ENCODE measurements at regions not wholly inside any gene's neighbourhood (a gene's known extent, or its start where the extent isn't known, plus 50 kb on each side); places are given as distances from the start of the nearest gene placed in this dataset.

GRCh38 chrX:74171465-74171864, 132.5 kb upstream of the ZCCHC13 start:
- H3K4me3 ChIP-seq (replicated peaks; ENCODE audit: low read depth, low read length): no peak overlapping the region
- DNase-seq (ENCODE audit: extremely low read depth, low read depth): no peak
- no peak for TF ChIP-seq CTCF (IDR thresholded peaks at IDR 0.05; ENCODE audit: low read depth, low read length, missing control alignments)

- DNase-seq (ENCODE audit: extremely low read depth, low read depth): no peak
- no peak for TF ChIP-seq CTCF (IDR thresholded peaks at IDR 0.05; ENCODE audit: low read depth, low read length, missing control alignments)
- H3K4me3 ChIP-seq (replicated peaks; ENCODE audit: low read depth, low read length): no peak overlapping the region
These were observed 141.8 kb upstream of the ZCCHC13 start for GRCh38 chrX:74162199-74162598.

- H3K4me3 ChIP-seq (replicated peaks; ENCODE audit: low read depth, low read length): no peak overlapping the region
- TF ChIP-seq CTCF (IDR thresholded peaks at IDR 0.05; ENCODE audit: low read depth, low read length, missing control alignments): no peak
- DNase-seq (ENCODE audit: extremely low read depth, low read depth): no peak
These were observed 143.2 kb upstream of the ZCCHC13 start for GRCh38 chrX:74160816-74161215.

- no peak for TF ChIP-seq CTCF (IDR thresholded peaks at IDR 0.05; ENCODE audit: low read depth, low read length, missing control alignments)
- DNase-seq (ENCODE audit: extremely low read depth, low read depth): no peak
- H3K4me3 ChIP-seq (replicated peaks; ENCODE audit: low read depth, low read length): no peak overlapping the region
These were observed 143.6 kb upstream of the ZCCHC13 start for GRCh38 chrX:74160358-74160757.

- DNase-seq (ENCODE audit: extremely low read depth, low read depth): no peak
- TF ChIP-seq CTCF (IDR thresholded peaks at IDR 0.05; ENCODE audit: low read depth, low read length, missing control alignments): no peak
These were observed 156.5 kb upstream of the ZCCHC13 start for GRCh38 chrX:74147439-74147838.

GRCh38 chrX:74138943-74139342, 165.0 kb upstream of the ZCCHC13 start:
- no peak for DNase-seq (ENCODE audit: extremely low read depth, low read depth)
- H3K4me3 ChIP-seq (replicated peaks; ENCODE audit: low read depth, low read length): no peak overlapping the region
- no peak for TF ChIP-seq CTCF (IDR thresholded peaks at IDR 0.05; ENCODE audit: low read depth, low read length, missing control alignments)

More at GRCh38 chrX:74147439-74147838, 156.5 kb upstream of the ZCCHC13 start:
- H3K4me3 ChIP-seq (replicated peaks; ENCODE audit: low read depth, low read length): no peak overlapping the region

- no peak overlapping the region for H3K4me3 ChIP-seq (replicated peaks; ENCODE audit: low read depth, low read length)
- peak; percentile 4 for DNase-seq (ENCODE audit: extremely low read depth, low read depth)
- peak; percentile 40 for TF ChIP-seq CTCF (IDR thresholded peaks at IDR 0.05; ENCODE audit: low read depth, low read length, missing control alignments)
These were observed 170.7 kb upstream of the ZCCHC13 start for GRCh38 chrX:74133156-74133796.
